ENCODE measurements at regions not wholly inside any gene's neighbourhood (a gene's known extent, or its start where the extent isn't known, plus 50 kb on each side); places are given as distances from the start of the nearest gene placed in this dataset.

GRCh38 chr7:132666774-132667172, 90.5 kb upstream of the PLXNA4 start:
- Histone ChIP-seq H3K27me3 (ENCODE audit: low read depth, low read length) (no peaks in the 10 kb centered on the region), H3K4me1 (ENCODE audit: control insufficient read depth in 1 of 2, insufficient read depth in 2 of 2, low read length in 2 of 2) (peaks cover 0 to 5% of the 10 kb centered on the region in 2 donors), H3K27ac (ENCODE audit: low read length) (no peak overlapping the region), H3K9me3 (ENCODE audit: control insufficient read depth in 1 of 2, low read length in 2 of 2) (no peaks in the 10 kb centered on the region), H3K36me3 (ENCODE audit: control insufficient read depth in 1 of 2, insufficient read depth in 2 of 2, low read length in 2 of 2) (no peaks in the 10 kb centered on the region), H3K4me3 (ENCODE audit: low read depth in 1 of 2, low read length in 2 of 2) (peak overlapping the region in 1 of 2 donors; percentile 11)

GRCh38 chr7:132666071-132666773, 90.0 kb upstream of the PLXNA4 start:
- Histone ChIP-seq H3K27ac (ENCODE audit: low read length) (no peak overlapping the region), H3K4me3 (ENCODE audit: low read depth in 1 of 2, low read length in 2 of 2) (peak overlapping the region in 1 of 2 donors; percentile 11), H3K36me3 (ENCODE audit: control insufficient read depth in 1 of 2, insufficient read depth in 2 of 2, low read length in 2 of 2) (no peaks in the 10 kb centered on the region), H3K4me1 (ENCODE audit: control insufficient read depth in 1 of 2, insufficient read depth in 2 of 2, low read length in 2 of 2) (peaks cover 0 to 5% of the 10 kb centered on the region in 2 donors), H3K9me3 (ENCODE audit: control insufficient read depth in 1 of 2, low read length in 2 of 2) (no peaks in the 10 kb centered on the region), H3K27me3 (ENCODE audit: low read depth, low read length) (no peaks in the 10 kb centered on the region)

GRCh38 chr7:132656846-132657776, 80.8 kb upstream of the PLXNA4 start:
- Histone ChIP-seq H3K36me3 (ENCODE audit: control insufficient read depth in 1 of 2, insufficient read depth in 2 of 2, low read length in 2 of 2) (no peaks in the 10 kb centered on the region), H3K27ac (ENCODE audit: low read length) (no peak overlapping the region), H3K9me3 (ENCODE audit: control insufficient read depth in 1 of 2, low read length in 2 of 2) (no peaks in the 10 kb centered on the region), H3K4me1 (ENCODE audit: control insufficient read depth in 1 of 2, insufficient read depth in 2 of 2, low read length in 2 of 2) (peaks cover 4 to 10% of the 10 kb centered on the region in 2 donors), H3K4me3 (ENCODE audit: low read depth in 1 of 2, low read length in 2 of 2) (no peak overlapping the region), H3K27me3 (ENCODE audit: low read depth, low read length) (no peaks in the 10 kb centered on the region)

GRCh38 chr7:132656341-132656740, 80.1 kb upstream of the PLXNA4 start:
- no peak overlapping the region for H3K4me3 ChIP-seq (ENCODE audit: low read depth in 1 of 2, low read length in 2 of 2)
- no peaks in the 10 kb centered on the region for H3K27me3 ChIP-seq (ENCODE audit: low read depth, low read length)
- no peak overlapping the region for H3K27ac ChIP-seq (ENCODE audit: low read length)
- no peaks in the 10 kb centered on the region for H3K36me3 ChIP-seq (ENCODE audit: control insufficient read depth in 1 of 2, insufficient read depth in 2 of 2, low read length in 2 of 2)
- H3K4me1 ChIP-seq (ENCODE audit: control insufficient read depth in 1 of 2, insufficient read depth in 2 of 2, low read length in 2 of 2): peaks cover 4 to 10% of the 10 kb centered on the region in 2 donors
- no peaks in the 10 kb centered on the region for H3K9me3 ChIP-seq (ENCODE audit: control insufficient read depth in 1 of 2, low read length in 2 of 2)

- no peaks in the 10 kb centered on the region for H3K36me3 ChIP-seq (ENCODE audit: control insufficient read depth in 1 of 2, insufficient read depth in 2 of 2, low read length in 2 of 2)
- peak overlapping the region in 1 of 2 donors; percentile 11 for H3K4me3 ChIP-seq (ENCODE audit: low read depth in 1 of 2, low read length in 2 of 2)
- no peaks in the 10 kb centered on the region for H3K9me3 ChIP-seq (ENCODE audit: control insufficient read depth in 1 of 2, low read length in 2 of 2)
- no peak overlapping the region for H3K27ac ChIP-seq (ENCODE audit: low read length)
- no peaks in the 10 kb centered on the region for H3K27me3 ChIP-seq (ENCODE audit: low read depth, low read length)
- peaks cover 4 to 10% of the 10 kb centered on the region in 2 donors for H3K4me1 ChIP-seq (ENCODE audit: control insufficient read depth in 1 of 2, insufficient read depth in 2 of 2, low read length in 2 of 2)
These were observed 79.0 kb upstream of the PLXNA4 start for GRCh38 chr7:132655131-132655727.

GRCh38 chr7:132654150-132654549, 77.9 kb upstream of the PLXNA4 start:
- Histone ChIP-seq H3K9me3 (ENCODE audit: control insufficient read depth in 1 of 2, low read length in 2 of 2) (no peaks in the 10 kb centered on the region), H3K4me1 (ENCODE audit: control insufficient read depth in 1 of 2, insufficient read depth in 2 of 2, low read length in 2 of 2) (peaks cover 4 to 10% of the 10 kb centered on the region in 2 donors), H3K36me3 (ENCODE audit: control insufficient read depth in 1 of 2, insufficient read depth in 2 of 2, low read length in 2 of 2) (no peaks in the 10 kb centered on the region), H3K27ac (ENCODE audit: low read length) (no peak overlapping the region), H3K4me3 (ENCODE audit: low read depth in 1 of 2, low read length in 2 of 2) (no peak overlapping the region), H3K27me3 (ENCODE audit: low read depth, low read length) (no peaks in the 10 kb centered on the region)

- Histone ChIP-seq H3K36me3 (ENCODE audit: control insufficient read depth in 1 of 2, insufficient read depth in 2 of 2, low read length in 2 of 2) (no peaks in the 10 kb centered on the region), H3K27me3 (ENCODE audit: low read depth, low read length) (no peaks in the 10 kb centered on the region), H3K4me3 (ENCODE audit: low read depth in 1 of 2, low read length in 2 of 2) (no peak overlapping the region), H3K9me3 (ENCODE audit: control insufficient read depth in 1 of 2, low read length in 2 of 2) (no peaks in the 10 kb centered on the region), H3K4me1 (ENCODE audit: control insufficient read depth in 1 of 2, insufficient read depth in 2 of 2, low read length in 2 of 2) (peaks cover 4 to 10% of the 10 kb centered on the region in 2 donors), H3K27ac (ENCODE audit: low read length) (no peak overlapping the region)
These were observed 77.2 kb upstream of the PLXNA4 start for GRCh38 chr7:132653366-132653930.

GRCh38 chr7:132652507-132652906, 76.2 kb upstream of the PLXNA4 start:
- Histone ChIP-seq H3K36me3 (ENCODE audit: control insufficient read depth in 1 of 2, insufficient read depth in 2 of 2, low read length in 2 of 2) (no peaks in the 10 kb centered on the region), H3K4me1 (ENCODE audit: control insufficient read depth in 1 of 2, insufficient read depth in 2 of 2, low read length in 2 of 2) (peaks cover 4 to 10% of the 10 kb centered on the region in 2 donors), H3K4me3 (ENCODE audit: low read depth in 1 of 2, low read length in 2 of 2) (no peak overlapping the region), H3K9me3 (ENCODE audit: control insufficient read depth in 1 of 2, low read length in 2 of 2) (no peaks in the 10 kb centered on the region), H3K27me3 (ENCODE audit: low read depth, low read length) (no peaks in the 10 kb centered on the region), H3K27ac (ENCODE audit: low read length) (no peak overlapping the region)

GRCh38 chr7:132650498-132650897, 74.2 kb upstream of the PLXNA4 start:
- H3K27ac ChIP-seq (ENCODE audit: low read length): no peak overlapping the region
- no peaks in the 10 kb centered on the region for H3K9me3 ChIP-seq (ENCODE audit: control insufficient read depth in 1 of 2, low read length in 2 of 2)
- H3K27me3 ChIP-seq (ENCODE audit: low read depth, low read length): no peaks in the 10 kb centered on the region
- peaks cover 4 to 7% of the 10 kb centered on the region in 2 donors for H3K4me1 ChIP-seq (ENCODE audit: control insufficient read depth in 1 of 2, insufficient read depth in 2 of 2, low read length in 2 of 2)
- no peak overlapping the region for H3K4me3 ChIP-seq (ENCODE audit: low read depth in 1 of 2, low read length in 2 of 2)
- H3K36me3 ChIP-seq (ENCODE audit: control insufficient read depth in 1 of 2, insufficient read depth in 2 of 2, low read length in 2 of 2): no peaks in the 10 kb centered on the region

GRCh38 chr7:132647311-132647710, 71.0 kb upstream of the PLXNA4 start:
- no peak overlapping the region for H3K4me3 ChIP-seq (ENCODE audit: low read depth in 1 of 2, low read length in 2 of 2)
- no peaks in the 10 kb centered on the region for H3K9me3 ChIP-seq (ENCODE audit: control insufficient read depth in 1 of 2, low read length in 2 of 2)
- no peaks in the 10 kb centered on the region for H3K36me3 ChIP-seq (ENCODE audit: control insufficient read depth in 1 of 2, insufficient read depth in 2 of 2, low read length in 2 of 2)
- no peak overlapping the region for H3K27ac ChIP-seq (ENCODE audit: low read length)
- no peaks in the 10 kb centered on the region for H3K4me1 ChIP-seq (ENCODE audit: control insufficient read depth in 1 of 2, insufficient read depth in 2 of 2, low read length in 2 of 2)
- H3K27me3 ChIP-seq (ENCODE audit: low read depth, low read length): no peaks in the 10 kb centered on the region

- Histone ChIP-seq H3K4me3 (ENCODE audit: low read depth in 1 of 2, low read length in 2 of 2) (no peak overlapping the region), H3K4me1 (ENCODE audit: control insufficient read depth in 1 of 2, insufficient read depth in 2 of 2, low read length in 2 of 2) (no peaks in the 10 kb centered on the region), H3K27ac (ENCODE audit: low read length) (no peak overlapping the region), H3K9me3 (ENCODE audit: control insufficient read depth in 1 of 2, low read length in 2 of 2) (no peaks in the 10 kb centered on the region), H3K27me3 (ENCODE audit: low read depth, low read length) (no peaks in the 10 kb centered on the region), H3K36me3 (ENCODE audit: control insufficient read depth in 1 of 2, insufficient read depth in 2 of 2, low read length in 2 of 2) (no peaks in the 10 kb centered on the region)
These were observed 69.8 kb upstream of the PLXNA4 start for GRCh38 chr7:132646052-132646451.

All from muscle layer of duodenum (tissue), 2 donors.